PC-3 (cell line): ENCODE measurements at regions not wholly inside any gene's neighbourhood (a gene's known extent, or its start where the extent isn't known, plus 50 kb on each side); places are given as distances from the start of the nearest gene placed in this dataset.

ENCODE experiments used
- ATAC-seq: fragments of 200-7000 bp; cut with Tn5 transposase; 2 replicates; pipeline ENCODE4 v1.9.1; 2020; ENCODE audit warnings: mild to moderate bottlenecking, moderate library complexity
- BruUV-seq: library from RNA; stranded (reverse); fragments of 400-500 nt; replicated peaks from 2 replicates; lab custom pipeline; 2021; lab: Mats Ljungman, UMichigan
- CTCF ChIA-PET: fragments of 300-600 bp; sonication (Branson Sonifier 250); formaldehyde crosslinking; loops from one replicate; lab custom pipeline; 2022; ENCODE audit warnings: antibody characterized with exemption; lab: Charles Lee
- POLR2A ChIA-PET: fragments of 300-600 bp; sonication (Branson Sonifier 250); formaldehyde crosslinking; loops from one replicate; lab custom pipeline; 2022; ENCODE audit warnings: antibody characterized with exemption; ENCODE audit not compliant: unreplicated experiment; lab: Charles Lee
- DNase-seq: peaks from one replicate; pipeline ENCODE4 v3.0.0-alpha.2; 2015
- H2AFZ ChIP-seq: fragments of 300-600 bp; sonication (generic); 2 replicates; pipeline ENCODE4 v1.6.0; 2016; ENCODE audit warnings: antibody characterized with exemption, low read length
- H3F3A ChIP-seq: fragments of 300-600 bp; sonication (generic); one replicate; pipeline ENCODE4 v1.6.0; 2017; ENCODE audit warnings: antibody characterized with exemption, low read length, control low read depth, mild to moderate bottlenecking; ENCODE audit not compliant: unreplicated experiment
- H3K27ac ChIP-seq: fragments of 300-600 bp; sonication (generic); 2 replicates; pipeline ENCODE4 v1.5.1; 2016; ENCODE audit warnings: mild to moderate bottlenecking, low read length
- H3K27me3 ChIP-seq: fragments of 300-600 bp; sonication (generic); 2 replicates; pipeline ENCODE4 v1.6.1; 2016; ENCODE audit warnings: low read length, mixed read lengths
- H3K36me3 ChIP-seq: fragments of 300-600 bp; sonication (generic); 2 replicates; pipeline ENCODE4 v1.6.1; 2016; ENCODE audit warnings: low read depth, mixed run types, low read length, mixed read lengths
- H3K4me1 ChIP-seq: fragments of 300-600 bp; sonication (generic); 2 replicates; pipeline ENCODE4 v1.5.1; 2016; ENCODE audit warnings: low read length; ENCODE audit not compliant: insufficient read depth
- H3K4me2 ChIP-seq: fragments of 300-600 bp; sonication (generic); 2 replicates; pipeline ENCODE4 v1.6.0; 2016; ENCODE audit warnings: low read length
- H3K4me3 ChIP-seq: fragments of 300-600 bp; sonication (generic); 2 replicates; pipeline ENCODE4 v1.5.1; 2016; ENCODE audit warnings: mild to moderate bottlenecking, low read length, mixed read lengths
- H3K79me2 ChIP-seq: fragments of 300-600 bp; sonication (generic); 2 replicates; pipeline ENCODE4 v1.6.1; 2017; ENCODE audit warnings: low read length, mixed read lengths
- H3K9ac ChIP-seq: fragments of 300-600 bp; sonication (generic); 2 replicates; pipeline ENCODE4 v1.6.0; 2016; ENCODE audit warnings: mild to moderate bottlenecking, low read length
- H3K9me2 ChIP-seq: fragments of 300-600 bp; sonication (generic); replicated peaks from 2 replicates; pipeline ENCODE4 v1.6.1; 2016; ENCODE audit warnings: mixed run types, low read length, mixed read lengths
- H3K9me3 ChIP-seq: fragments of 300-600 bp; sonication (generic); 2 replicates; pipeline ENCODE4 v1.6.1; 2016; ENCODE audit warnings: low read length, mixed read lengths
- H4K20me1 ChIP-seq: fragments of 300-600 bp; sonication (generic); 2 replicates; pipeline ENCODE4 v1.6.1; 2016; ENCODE audit warnings: low read length, mixed read lengths
- EZH2 ChIP-seq: fragments of 300-600 bp; sonication (generic); IDR thresholded peaks from one replicate; pipeline ENCODE4 v1.6.1; 2017; ENCODE audit warnings: antibody characterized with exemption, mild to moderate bottlenecking, low read length; ENCODE audit not compliant: unreplicated experiment
- EZH2phosphoT487 ChIP-seq: fragments of 300-600 bp; sonication (generic); IDR thresholded peaks from 2 replicates; pipeline ENCODE4 v1.6.1; 2018; ENCODE audit warnings: mild to moderate bottlenecking, antibody characterized with exemption, low read length, borderline replicate concordance
- intact Hi-C: fragments of 100-400 bp; cut with micrococcal nuclease; formaldehyde crosslinking; loops from 2 replicates; pipeline ENCODE4 v1.9.0; 2023
- TF ChIP-seq, protein P1 (sequence below): fragments of 300-600 bp; sonication (generic); conservative IDR thresholded peaks from 2 replicates; pipeline ENCODE4 v1.5.1; 2017; ENCODE audit warnings: antibody characterized with exemption, low read depth, mild to moderate bottlenecking, low read length

DNA sequence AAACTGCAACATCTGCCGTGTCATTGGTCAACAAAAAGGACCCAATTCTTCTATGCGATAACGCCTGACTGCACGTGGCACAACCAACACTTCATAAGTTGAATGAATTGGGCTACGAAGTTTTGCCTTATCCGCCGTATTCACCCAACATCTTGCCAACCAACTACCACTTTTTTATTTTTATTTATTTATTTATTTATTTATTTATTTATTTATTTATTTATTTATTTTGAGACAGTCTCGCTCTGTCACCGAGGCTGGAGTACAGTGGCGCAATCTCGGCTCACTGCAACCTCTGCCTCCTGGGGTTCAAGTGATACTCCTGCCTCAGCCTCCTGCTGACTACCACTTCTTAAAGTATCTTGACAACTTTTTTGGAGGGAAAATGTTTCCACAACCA, 127.4 kb downstream of the RASSF9 start:
- no peak overlapping the region for H3K9ac ChIP-seq
- no TSS peak for BruUV-seq
- no peaks in the 10 kb centered on the region for H3K4me1 ChIP-seq
- no peaks in the 10 kb centered on the region for H3K9me3 ChIP-seq
- DNase-seq = no peak
- POLR2A ChIA-PET = no interaction called here
- no peaks in the 10 kb centered on the region for H3K79me2 ChIP-seq
- intact Hi-C loops = no loop called here
- H3K27ac ChIP-seq = no peak overlapping the region
- ATAC-seq = no peak
- no peaks in the 10 kb centered on the region for H4K20me1 ChIP-seq
- CTCF ChIA-PET = no interaction called here
- TF ChIP-seq, protein P1, sequence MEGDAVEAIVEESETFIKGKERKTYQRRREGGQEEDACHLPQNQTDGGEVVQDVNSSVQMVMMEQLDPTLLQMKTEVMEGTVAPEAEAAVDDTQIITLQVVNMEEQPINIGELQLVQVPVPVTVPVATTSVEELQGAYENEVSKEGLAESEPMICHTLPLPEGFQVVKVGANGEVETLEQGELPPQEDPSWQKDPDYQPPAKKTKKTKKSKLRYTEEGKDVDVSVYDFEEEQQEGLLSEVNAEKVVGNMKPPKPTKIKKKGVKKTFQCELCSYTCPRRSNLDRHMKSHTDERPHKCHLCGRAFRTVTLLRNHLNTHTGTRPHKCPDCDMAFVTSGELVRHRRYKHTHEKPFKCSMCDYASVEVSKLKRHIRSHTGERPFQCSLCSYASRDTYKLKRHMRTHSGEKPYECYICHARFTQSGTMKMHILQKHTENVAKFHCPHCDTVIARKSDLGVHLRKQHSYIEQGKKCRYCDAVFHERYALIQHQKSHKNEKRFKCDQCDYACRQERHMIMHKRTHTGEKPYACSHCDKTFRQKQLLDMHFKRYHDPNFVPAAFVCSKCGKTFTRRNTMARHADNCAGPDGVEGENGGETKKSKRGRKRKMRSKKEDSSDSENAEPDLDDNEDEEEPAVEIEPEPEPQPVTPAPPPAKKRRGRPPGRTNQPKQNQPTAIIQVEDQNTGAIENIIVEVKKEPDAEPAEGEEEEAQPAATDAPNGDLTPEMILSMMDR = no peak
- TF ChIP-seq EZH2 = no peak
- TF ChIP-seq EZH2phosphoT487 = no peak
- no peaks in the 10 kb centered on the region for H3F3A ChIP-seq
- no peaks in the 10 kb centered on the region for H3K27me3 ChIP-seq
- H3K36me3 ChIP-seq = no peaks in the 10 kb centered on the region
- no peaks in the 10 kb centered on the region for H3K9me2 ChIP-seq
- H2AFZ ChIP-seq = no peak overlapping the region
- no peak overlapping the region for H3K4me3 ChIP-seq
- H3K4me2 ChIP-seq = no peak overlapping the region

DNA sequence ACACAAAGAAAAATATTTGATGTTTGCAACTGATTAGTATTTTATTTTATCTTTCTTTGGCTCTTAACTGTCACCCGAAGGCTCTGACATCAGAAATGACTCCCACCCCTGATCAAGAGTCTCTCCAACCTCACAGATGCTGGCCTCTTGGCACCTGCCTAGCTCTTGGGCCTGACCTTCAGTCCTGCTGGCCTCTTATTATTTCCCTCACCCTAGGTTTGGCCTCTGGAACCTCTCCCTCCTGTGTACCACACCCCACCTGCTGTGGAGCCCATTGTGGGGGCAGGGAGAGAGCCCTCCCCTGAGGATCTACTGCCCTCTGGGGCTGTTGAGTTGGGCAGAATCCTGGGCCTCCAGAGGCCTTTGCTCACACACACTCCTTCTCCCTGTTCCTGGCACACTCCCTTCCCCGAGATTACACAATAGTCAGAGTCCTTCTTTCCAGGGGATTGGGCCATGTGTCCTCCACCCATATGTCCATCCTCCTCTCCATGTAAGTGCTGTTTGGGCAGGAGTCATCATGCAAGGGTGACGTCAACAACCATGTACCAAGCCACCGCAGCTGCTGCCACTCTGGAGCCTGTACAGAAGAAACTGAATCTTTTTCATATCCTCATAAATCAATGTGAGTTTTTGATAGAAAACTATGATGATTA, 124.3 kb downstream of the RASSF9 start:
- Histone ChIP-seq H3K4me2 (no peak overlapping the region), H2AFZ (no peak overlapping the region), H3K9ac (no peak overlapping the region), H3K9me2 (0 out of 2 replicates have a peak, but pooled peaks cover 4% of the 10 kb centered on the region), H4K20me1 (no peaks in the 10 kb centered on the region), H3K27me3 (no peaks in the 10 kb centered on the region), H3K4me1 (no peaks in the 10 kb centered on the region), H3K9me3 (no peaks in the 10 kb centered on the region), H3K27ac (no peak overlapping the region), H3K79me2 (no peaks in the 10 kb centered on the region), H3K4me3 (no peak overlapping the region), H3K36me3 (no peaks in the 10 kb centered on the region), H3F3A (no peaks in the 10 kb centered on the region)
- ATAC-seq = no peak
- TF ChIP-seq, protein P1 = no peak
- TF ChIP-seq EZH2 (no peak), EZH2phosphoT487 (no peak)
- no TSS peak for BruUV-seq
- ChIA-PET CTCF (no interaction called here), POLR2A (no interaction called here)
- DNase-seq = no peak
- intact Hi-C loops = no loop called here

DNA sequence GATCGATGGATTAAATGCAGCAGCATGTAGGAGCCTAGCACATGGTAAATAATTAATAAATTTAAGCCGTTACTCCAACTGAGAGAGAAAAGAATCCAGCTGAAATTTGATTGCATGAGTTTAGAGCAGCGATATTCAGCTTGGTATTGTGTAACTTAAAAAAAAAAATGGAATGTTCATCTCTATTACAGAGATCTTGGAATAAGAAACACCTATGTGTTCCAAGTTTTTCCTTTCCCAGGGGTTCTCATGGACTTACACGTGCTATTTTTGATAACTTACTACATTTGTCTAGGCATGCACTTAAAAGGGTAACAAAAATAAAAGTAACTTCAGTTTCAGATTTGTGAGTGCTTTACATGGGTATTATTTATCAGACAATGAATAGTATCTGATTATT, 122.8 kb downstream of the RASSF9 start:
- intact Hi-C loops = no loop called here
- no peak overlapping the region for H2AFZ ChIP-seq
- no peaks in the 10 kb centered on the region for H3K4me1 ChIP-seq
- H3K9ac ChIP-seq = no peak overlapping the region
- no peaks in the 10 kb centered on the region for H3F3A ChIP-seq
- BruUV-seq = no TSS peak
- H3K9me2 ChIP-seq = 0 out of 2 replicates have a peak, but pooled peaks cover 4% of the 10 kb centered on the region
- ATAC-seq (no peak), DNase-seq (no peak)
- H4K20me1 ChIP-seq = no peaks in the 10 kb centered on the region
- ChIA-PET CTCF (no interaction called here), POLR2A (no interaction called here)
- H3K27ac ChIP-seq = no peak overlapping the region
- TF ChIP-seq EZH2phosphoT487 (no peak), EZH2 (no peak)
- TF ChIP-seq, protein P1 = no peak
- H3K36me3 ChIP-seq = no peaks in the 10 kb centered on the region
- no peaks in the 10 kb centered on the region for H3K79me2 ChIP-seq
- H3K4me2 ChIP-seq = no peak overlapping the region
- H3K9me3 ChIP-seq = no peaks in the 10 kb centered on the region
- H3K27me3 ChIP-seq = no peaks in the 10 kb centered on the region
- no peak overlapping the region for H3K4me3 ChIP-seq
